ENCODE measurements at regions not wholly inside any gene's neighbourhood (a gene's known extent, or its start where the extent isn't known, plus 50 kb on each side); places are given as distances from the start of the nearest gene placed in this dataset.
A peak's percentile ranks its signal among the peaks of the same experiment; 100 is the strongest.

DNA sequence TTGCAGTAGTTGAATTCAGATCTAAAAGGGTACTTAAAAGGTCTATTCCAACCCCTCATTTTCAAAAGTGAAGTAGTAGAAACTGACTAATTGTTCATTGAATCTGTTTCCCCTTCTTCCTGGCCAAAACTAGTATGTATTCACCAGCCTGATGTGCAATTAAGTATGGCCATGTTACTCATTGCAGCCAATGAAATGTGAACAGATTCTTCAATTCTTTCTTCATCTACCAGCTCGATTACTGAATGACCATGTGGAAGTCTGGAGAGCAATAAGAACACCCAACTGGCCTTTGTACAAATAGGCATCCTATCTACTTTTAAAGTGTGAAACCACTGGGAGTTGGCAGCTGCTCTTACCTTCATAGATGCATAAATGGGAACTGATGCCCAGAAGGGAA, 449.0 kb upstream of the ID2 start:
- Histone ChIP-seq H3K4me3 (no peak overlapping the region), H3K4me1 (no peaks in the 10 kb centered on the region), H3K36me3 (replicated peaks) (no peaks in the 10 kb centered on the region), H3K9me3 (no peaks in the 10 kb centered on the region), H3K27me3 (ENCODE audit: low read depth) (no peaks in the 10 kb centered on the region)
- DNase-seq (ENCODE audit: low spot score in 2 of 2): no peak
- in situ Hi-C loops (cut with MboI; ENCODE audit: low sequenced_read_pairs): no loop called here

DNA sequence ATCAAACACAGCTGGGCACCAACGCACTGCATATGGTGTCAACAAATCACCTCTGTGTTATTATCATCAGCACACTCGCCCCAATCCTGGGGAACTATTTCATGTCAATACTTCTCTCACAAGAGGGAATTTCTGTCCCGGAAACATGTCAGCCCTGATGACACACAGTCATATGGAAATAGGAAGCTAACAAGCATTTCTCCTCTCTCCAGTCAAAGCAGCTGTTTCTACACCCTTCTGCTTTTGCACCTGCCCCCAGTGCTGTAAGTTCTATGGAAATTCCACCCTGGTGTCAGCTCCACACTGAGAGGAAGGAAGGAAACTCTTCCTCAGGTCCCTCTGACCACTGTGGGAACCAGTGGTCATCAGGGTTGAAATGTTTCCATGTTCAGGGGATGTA, 447.6 kb upstream of the ID2 start:
- no peak overlapping the region for H3K4me3 ChIP-seq
- no peak for DNase-seq (ENCODE audit: low spot score in 2 of 2)
- in situ Hi-C loops (cut with MboI; ENCODE audit: low sequenced_read_pairs): no loop called here
- no peaks in the 10 kb centered on the region for H3K36me3 ChIP-seq (replicated peaks)
- H3K4me1 ChIP-seq: no peaks in the 10 kb centered on the region
- H3K27me3 ChIP-seq (ENCODE audit: low read depth): no peaks in the 10 kb centered on the region
- H3K9me3 ChIP-seq: no peaks in the 10 kb centered on the region

DNA sequence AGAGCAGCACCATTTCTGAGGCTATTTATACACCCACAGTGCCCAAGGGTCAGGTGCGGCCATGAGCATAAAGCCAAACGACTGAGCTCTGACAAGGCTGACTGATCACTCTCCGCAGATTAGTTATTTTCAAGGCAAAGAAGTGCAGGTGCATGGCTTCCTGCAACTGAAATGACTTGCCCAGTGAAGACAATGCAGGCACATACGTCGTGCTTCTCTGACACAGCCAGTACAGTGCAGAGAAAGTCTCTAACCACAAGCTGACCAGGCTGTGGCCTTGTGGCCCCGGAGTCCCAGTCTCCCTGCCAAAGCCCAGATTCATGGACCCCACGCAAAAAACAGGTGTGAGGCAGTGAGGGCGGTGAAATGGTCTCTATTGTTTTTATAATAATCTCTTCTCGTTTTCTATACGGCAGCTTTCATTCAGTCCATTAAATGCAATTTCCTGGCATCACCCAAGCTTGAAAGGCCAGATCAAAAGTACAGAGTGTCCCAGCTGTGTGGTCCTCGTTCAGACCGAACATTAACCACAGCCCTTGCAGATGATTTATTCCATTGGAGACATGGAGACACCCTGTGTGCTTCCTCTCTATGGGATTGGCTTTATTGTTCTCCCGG, 447.0 kb upstream of the ID2 start:
- Histone ChIP-seq H3K36me3 (replicated peaks) (no peaks in the 10 kb centered on the region), H3K4me3 (no peak overlapping the region), H3K27me3 (ENCODE audit: low read depth) (no peaks in the 10 kb centered on the region), H3K9me3 (no peaks in the 10 kb centered on the region), H3K4me1 (no peaks in the 10 kb centered on the region)
- in situ Hi-C loops (cut with MboI; ENCODE audit: low sequenced_read_pairs): no loop called here
- no peak for DNase-seq (ENCODE audit: low spot score in 2 of 2)

DNA sequence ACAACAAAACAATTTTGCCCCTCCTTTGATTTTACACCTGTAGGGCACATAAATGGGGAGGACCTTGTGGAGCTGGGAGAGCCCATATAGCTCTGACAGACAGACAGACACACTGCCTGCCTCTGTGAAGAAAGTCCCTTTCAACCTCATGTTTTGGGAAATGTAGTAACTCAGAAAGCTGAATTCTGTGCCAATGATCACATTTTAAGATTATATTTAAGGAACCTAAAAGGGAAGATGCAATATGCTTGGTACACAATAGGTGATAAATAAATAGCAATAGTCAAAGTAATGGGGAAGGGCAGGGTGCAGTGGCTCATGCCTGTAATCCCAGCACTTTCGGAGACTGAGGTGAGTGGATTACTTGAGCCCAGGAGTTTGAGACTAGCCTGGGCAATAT, 446.4 kb upstream of the ID2 start:
- H3K4me1 ChIP-seq: no peaks in the 10 kb centered on the region
- DNase-seq (ENCODE audit: low spot score in 2 of 2): no peak
- H3K27me3 ChIP-seq (ENCODE audit: low read depth): no peaks in the 10 kb centered on the region
- in situ Hi-C loops (cut with MboI; ENCODE audit: low sequenced_read_pairs): no loop called here
- H3K4me3 ChIP-seq: no peak overlapping the region
- H3K36me3 ChIP-seq (replicated peaks): no peaks in the 10 kb centered on the region
- H3K9me3 ChIP-seq: no peaks in the 10 kb centered on the region

DNA sequence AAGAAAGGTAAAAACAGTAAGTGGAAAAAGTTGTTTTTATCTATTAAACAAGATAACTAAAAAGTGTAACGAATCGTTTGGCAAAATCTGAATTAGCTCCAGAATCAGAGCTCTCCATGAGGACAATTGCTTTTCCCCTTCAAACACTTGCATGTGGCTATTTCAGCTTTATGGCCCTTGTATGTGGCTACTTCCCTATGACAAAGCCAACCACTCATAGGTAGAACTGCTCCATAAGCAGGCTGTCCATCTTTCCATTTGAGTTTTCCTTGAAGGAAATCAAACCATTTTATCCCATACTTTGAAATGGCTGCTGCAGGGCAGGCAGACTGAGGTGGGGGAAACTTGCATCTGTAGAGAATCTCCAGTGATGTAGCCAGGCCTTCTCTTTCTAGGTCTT, 445.5 kb upstream of the ID2 start:
- Histone ChIP-seq H3K9me3 (no peaks in the 10 kb centered on the region), H3K4me1 (no peaks in the 10 kb centered on the region), H3K4me3 (no peak overlapping the region), H3K27me3 (ENCODE audit: low read depth) (no peaks in the 10 kb centered on the region), H3K36me3 (replicated peaks) (no peaks in the 10 kb centered on the region)
- in situ Hi-C loops (cut with MboI; ENCODE audit: low sequenced_read_pairs): no loop called here
- no peak for DNase-seq (ENCODE audit: low spot score in 2 of 2)

DNA sequence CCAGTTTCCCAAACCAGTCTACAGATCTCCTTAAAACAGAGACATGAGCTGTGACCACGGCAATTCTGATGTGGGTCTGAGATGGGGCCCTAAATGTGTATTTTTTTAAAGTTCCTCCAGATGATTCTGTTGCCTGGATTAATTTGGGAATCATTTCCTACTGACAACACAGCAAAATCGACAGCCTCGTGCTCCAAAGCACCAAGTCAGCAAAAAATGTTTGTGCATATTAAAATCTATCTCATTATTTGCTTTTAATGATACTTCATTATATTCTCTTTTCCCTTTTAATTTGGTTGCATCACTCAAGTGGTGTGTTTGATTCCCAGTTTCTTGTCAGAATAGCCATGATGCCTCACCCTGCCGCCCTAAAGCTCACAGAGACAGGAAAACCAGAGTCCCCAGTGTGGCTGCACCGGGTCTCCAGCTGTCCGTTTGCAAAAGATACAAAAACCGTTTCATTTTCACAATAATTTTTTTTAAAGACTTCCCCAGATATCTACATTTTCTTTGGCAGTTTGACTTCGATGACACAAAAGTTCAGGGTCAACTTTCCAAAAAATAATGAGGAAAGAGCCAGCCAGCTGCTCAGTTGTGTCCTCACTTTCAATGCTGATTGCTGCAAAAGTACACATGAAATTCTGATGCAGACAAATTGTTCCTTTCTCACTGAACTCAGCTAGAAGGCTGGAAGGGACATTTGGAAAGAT, 443.2 kb upstream of the ID2 start:
- Histone ChIP-seq H3K4me3 (no peak overlapping the region), H3K27me3 (ENCODE audit: low read depth) (no peaks in the 10 kb centered on the region), H3K4me1 (no peaks in the 10 kb centered on the region), H3K9me3 (no peaks in the 10 kb centered on the region), H3K36me3 (replicated peaks) (no peaks in the 10 kb centered on the region)
- in situ Hi-C loops (cut with MboI; ENCODE audit: low sequenced_read_pairs): no loop called here
- no peak for DNase-seq (ENCODE audit: low spot score in 2 of 2)

DNA sequence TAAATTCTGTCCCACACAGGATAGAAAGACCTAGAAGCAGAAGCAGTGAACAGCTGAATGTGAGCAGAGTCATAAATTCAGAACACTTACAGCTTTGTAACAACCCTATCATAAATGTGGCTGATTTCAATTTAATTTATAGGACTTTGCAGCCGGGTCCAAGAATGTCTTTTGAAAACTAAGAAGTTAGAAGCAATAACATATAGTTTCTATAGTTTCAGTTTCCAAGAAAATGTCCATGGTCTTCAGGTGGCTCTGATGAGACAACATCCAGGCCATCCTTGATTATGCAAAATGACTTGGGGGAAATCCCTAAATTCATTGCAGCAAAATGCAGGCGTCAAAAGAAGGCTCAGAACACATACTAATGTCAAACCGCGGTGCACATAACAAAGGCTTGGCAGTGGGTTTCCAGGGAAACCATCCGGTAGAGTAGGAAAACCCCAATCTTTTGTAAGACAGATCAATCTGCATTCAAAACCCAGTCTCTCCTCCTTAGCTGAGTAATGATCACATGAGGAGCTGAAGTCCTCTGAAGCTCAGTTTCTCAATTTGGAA, 442.2 kb upstream of the ID2 start:
- in situ Hi-C loops (cut with MboI; ENCODE audit: low sequenced_read_pairs): no loop called here
- no peaks in the 10 kb centered on the region for H3K36me3 ChIP-seq (replicated peaks)
- no peak overlapping the region for H3K4me3 ChIP-seq
- H3K9me3 ChIP-seq: no peaks in the 10 kb centered on the region
- no peaks in the 10 kb centered on the region for H3K4me1 ChIP-seq
- DNase-seq (ENCODE audit: low spot score in 2 of 2): peak; percentile 31 to 37
- H3K27me3 ChIP-seq (ENCODE audit: low read depth): no peaks in the 10 kb centered on the region

DNA sequence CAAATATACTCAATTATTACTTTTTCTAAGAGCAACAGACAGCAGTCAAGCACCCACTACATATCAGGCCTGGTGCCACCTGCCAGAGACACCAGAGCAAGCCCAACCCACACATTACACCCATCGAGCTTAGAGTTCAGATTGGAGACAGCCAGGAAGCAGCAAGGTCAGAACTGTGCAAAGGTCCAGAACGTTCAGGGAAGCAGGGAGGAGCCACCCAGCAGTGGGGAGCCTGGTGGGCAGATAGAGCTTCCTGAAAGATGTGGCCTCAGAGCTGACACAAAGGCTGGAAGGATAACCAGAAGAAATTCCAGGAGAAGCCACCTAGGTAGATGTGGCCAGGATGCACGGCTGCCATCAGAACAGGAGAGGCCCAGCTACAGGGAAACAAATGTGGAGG, 440.5 kb upstream of the ID2 start:
- H3K36me3 ChIP-seq (replicated peaks): no peaks in the 10 kb centered on the region
- in situ Hi-C loops (cut with MboI; ENCODE audit: low sequenced_read_pairs): no loop called here
- H3K4me1 ChIP-seq: no peaks in the 10 kb centered on the region
- H3K27me3 ChIP-seq (ENCODE audit: low read depth): no peaks in the 10 kb centered on the region
- H3K4me3 ChIP-seq: no peak overlapping the region
- DNase-seq (ENCODE audit: low spot score in 2 of 2): no peak
- H3K9me3 ChIP-seq: no peaks in the 10 kb centered on the region

DNA sequence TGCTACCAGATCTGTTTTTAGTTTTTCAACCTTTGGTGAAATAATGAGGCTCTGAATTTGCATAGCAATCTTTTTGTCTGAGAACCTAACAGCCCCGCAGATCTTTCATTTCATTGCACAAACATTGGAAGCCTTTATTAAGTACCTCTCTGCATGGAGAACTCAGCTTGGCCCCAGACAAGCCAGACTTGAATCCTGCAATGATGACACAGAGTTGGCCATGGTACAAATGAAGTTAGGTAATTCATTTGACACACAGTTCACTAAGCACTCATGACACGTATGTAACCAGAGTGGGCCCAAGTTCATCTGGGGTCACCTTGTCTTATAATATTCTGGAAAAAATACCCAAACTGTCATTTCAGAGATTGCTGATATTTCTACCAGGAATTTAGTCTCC, 439.1 kb upstream of the ID2 start:
- in situ Hi-C loops (cut with MboI; ENCODE audit: low sequenced_read_pairs): no loop called here
- Histone ChIP-seq H3K9me3 (no peaks in the 10 kb centered on the region), H3K4me1 (no peaks in the 10 kb centered on the region), H3K36me3 (replicated peaks) (no peaks in the 10 kb centered on the region), H3K27me3 (ENCODE audit: low read depth) (no peaks in the 10 kb centered on the region), H3K4me3 (no peak overlapping the region)
- DNase-seq (ENCODE audit: low spot score in 2 of 2): no peak

DNA sequence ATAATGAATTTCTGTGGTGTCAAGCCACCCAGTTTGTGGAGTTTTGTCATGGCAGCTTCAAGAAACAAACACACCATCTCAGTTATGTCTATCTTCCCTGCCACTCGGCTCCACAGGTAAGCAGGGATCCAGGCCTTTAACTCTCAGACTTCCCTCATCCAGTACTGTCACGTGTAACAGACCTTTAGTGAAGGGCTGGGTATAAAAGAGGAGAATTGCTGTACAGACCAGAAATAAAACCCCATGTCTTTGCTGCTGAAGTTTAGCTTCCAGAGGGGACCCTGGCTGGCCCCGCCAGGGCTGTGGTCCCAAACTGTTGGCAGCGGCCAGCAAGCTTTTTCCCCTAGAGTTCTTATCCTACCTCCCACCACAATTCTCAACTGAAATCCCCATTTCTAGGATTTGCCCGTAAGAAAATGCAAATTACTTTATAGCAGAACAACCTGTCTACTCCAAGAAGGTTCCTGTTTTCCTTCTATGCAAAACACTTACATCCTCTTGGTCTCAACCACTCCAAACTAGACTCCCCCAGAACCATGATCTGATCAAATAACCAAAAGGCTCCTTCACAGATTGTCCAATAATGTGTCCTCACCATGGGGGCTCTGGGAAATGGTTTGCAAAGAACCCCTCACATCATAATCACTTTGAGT, 438.0 kb upstream of the ID2 start:
- Histone ChIP-seq H3K27me3 (ENCODE audit: low read depth) (no peaks in the 10 kb centered on the region), H3K4me3 (no peak overlapping the region), H3K36me3 (replicated peaks) (no peaks in the 10 kb centered on the region), H3K4me1 (no peaks in the 10 kb centered on the region), H3K9me3 (no peaks in the 10 kb centered on the region)
- DNase-seq (ENCODE audit: low spot score in 2 of 2): no peak
- in situ Hi-C loops (cut with MboI; ENCODE audit: low sequenced_read_pairs): no loop called here

DNA sequence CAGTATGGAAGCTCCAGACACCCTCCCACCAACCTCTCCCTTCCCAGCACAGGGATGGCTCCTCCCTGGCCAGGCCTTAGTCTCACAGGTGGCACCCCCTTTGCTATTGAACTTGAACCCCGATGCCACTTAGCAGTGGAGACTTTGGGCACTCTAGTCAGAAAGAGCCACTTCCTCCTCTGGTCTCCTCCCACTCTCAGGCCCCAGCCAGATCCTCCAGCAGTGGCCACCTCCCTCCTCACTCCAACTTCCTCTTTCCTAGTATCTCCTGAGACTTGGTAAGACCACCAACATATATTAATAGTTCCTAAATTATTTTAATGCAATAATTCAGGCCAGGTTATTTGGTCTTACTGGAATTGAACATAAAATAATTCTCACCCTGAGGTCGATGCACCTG, 437.2 kb upstream of the ID2 start:
- in situ Hi-C loops (cut with MboI; ENCODE audit: low sequenced_read_pairs): no loop called here
- no peaks in the 10 kb centered on the region for H3K9me3 ChIP-seq
- H3K4me3 ChIP-seq: no peak overlapping the region
- H3K27me3 ChIP-seq (ENCODE audit: low read depth): no peaks in the 10 kb centered on the region
- no peak for DNase-seq (ENCODE audit: low spot score in 2 of 2)
- H3K4me1 ChIP-seq: no peaks in the 10 kb centered on the region
- no peaks in the 10 kb centered on the region for H3K36me3 ChIP-seq (replicated peaks)

DNA sequence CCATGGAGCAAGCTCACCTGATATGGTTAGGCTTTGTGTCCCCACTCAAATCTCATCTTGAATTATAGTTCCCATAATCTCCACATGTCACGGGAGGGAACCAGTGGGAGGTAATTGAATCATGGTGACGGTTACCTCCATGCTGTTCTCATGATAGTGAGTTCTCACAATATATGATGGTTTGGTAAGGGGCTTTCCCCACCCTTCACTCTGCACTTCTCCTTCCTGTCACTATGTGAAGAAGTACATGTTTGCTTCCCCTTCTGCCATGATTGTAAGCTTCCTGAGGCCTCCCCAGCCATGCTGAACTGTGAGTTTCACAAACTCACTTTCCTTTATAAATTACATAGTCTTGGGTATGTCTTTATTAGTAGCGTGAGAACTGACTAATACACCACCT, 435.7 kb upstream of the ID2 start:
- no peak for DNase-seq (ENCODE audit: low spot score in 2 of 2)
- Histone ChIP-seq H3K4me3 (no peak overlapping the region), H3K27me3 (ENCODE audit: low read depth) (no peaks in the 10 kb centered on the region), H3K9me3 (no peaks in the 10 kb centered on the region), H3K4me1 (no peaks in the 10 kb centered on the region), H3K36me3 (replicated peaks) (no peaks in the 10 kb centered on the region)
- in situ Hi-C loops (cut with MboI; ENCODE audit: low sequenced_read_pairs): no loop called here

DNA sequence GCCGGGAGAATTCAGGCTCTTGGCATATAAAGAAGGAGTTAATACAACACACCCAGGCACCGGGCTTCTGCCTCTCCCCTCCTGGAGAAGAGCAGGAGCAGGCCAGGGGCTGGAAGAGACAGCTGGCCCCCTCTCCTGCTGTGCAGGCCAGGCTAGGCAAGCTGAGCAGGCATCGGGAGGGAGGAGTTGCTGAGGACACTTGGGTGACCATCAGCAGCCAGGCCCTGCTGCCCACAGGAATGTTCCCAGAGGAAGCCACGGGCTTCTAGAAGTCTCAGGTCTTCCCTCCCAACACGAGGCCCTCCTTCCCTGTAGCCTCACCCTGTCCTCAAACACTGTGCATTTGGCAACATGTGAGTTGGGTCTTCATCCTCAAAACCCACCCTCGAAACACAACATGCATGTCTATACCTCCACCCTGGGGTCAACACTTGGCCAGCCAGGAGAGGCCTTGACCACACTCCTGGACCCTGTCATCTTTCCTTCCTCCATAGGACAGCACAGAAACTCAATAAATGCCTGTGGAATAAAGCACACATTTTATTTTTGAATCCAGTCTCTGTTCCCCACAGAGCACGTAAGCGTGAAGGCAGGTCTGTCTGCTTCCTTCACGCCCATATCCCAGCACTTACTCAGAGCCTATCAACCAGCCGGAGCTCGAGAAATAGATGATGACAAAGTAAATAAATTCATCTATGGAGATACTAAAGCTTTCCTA, 433.8 kb upstream of the ID2 start:
- in situ Hi-C loops (cut with MboI; ENCODE audit: low sequenced_read_pairs): no loop called here
- DNase-seq (ENCODE audit: low spot score in 2 of 2): no peak
- Histone ChIP-seq H3K27me3 (ENCODE audit: low read depth) (no peaks in the 10 kb centered on the region), H3K4me3 (no peak overlapping the region), H3K9me3 (no peaks in the 10 kb centered on the region), H3K4me1 (no peaks in the 10 kb centered on the region), H3K36me3 (replicated peaks) (no peaks in the 10 kb centered on the region)

DNA sequence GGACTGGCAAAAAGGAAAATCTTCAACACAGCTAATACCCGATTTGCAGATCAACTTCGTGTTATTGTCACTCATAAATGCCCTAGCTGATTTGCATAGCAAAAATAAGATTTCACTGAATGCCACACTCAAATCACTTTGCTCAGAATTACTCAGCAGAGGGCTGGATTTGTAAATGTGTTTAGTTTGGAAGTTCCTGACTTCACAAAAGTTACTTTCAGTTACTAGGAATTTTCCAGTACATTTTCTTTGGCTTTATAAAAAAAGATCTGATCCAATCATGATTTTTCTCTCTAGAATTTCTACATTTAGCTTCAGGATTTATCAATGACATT, 433.3 kb upstream of the ID2 start:
- Histone ChIP-seq H3K4me3 (no peak overlapping the region), H3K4me1 (no peaks in the 10 kb centered on the region), H3K27me3 (ENCODE audit: low read depth) (no peaks in the 10 kb centered on the region), H3K9me3 (no peaks in the 10 kb centered on the region), H3K36me3 (replicated peaks) (no peaks in the 10 kb centered on the region)
- in situ Hi-C loops (cut with MboI; ENCODE audit: low sequenced_read_pairs): no loop called here
- no peak for DNase-seq (ENCODE audit: low spot score in 2 of 2)

All from HAP-1 (cell line).